T1000 (cell line): ENCODE measurements at regions not wholly inside any gene's neighbourhood (a gene's known extent, or its start where the extent isn't known, plus 50 kb on each side); places are given as distances from the start of the nearest gene placed in this dataset.

Experiments used
- DNase-seq: peaks from one replicate; lab custom pipeline; 2025; ENCODE audit warnings: mixed read lengths; lab: John Stamatoyannopoulos, UW

- no peak for DNase-seq
Measured at GRCh38 chr22:49031746-49032330, 795.8 kb downstream of the BRD1 start.

DNA sequence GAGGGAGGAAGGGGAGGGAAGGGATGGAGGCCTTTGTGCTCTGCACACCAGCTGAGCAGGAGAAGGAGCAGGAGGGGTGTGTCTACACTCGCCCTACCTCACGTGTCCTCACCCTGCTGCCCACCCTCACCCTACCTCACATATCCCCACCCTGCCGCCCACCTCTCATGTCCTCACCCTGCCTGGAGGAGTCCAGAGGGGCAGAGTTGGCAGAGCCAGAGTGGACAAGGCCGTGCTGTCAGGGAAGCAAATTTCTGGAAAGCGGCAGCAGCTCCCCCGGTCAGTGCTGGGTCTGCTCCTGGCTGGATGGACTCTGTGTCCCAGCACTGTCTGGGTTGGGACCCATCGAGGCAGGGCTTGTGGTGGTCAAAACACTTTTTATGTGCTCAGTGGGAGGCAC lies 799.6 kb downstream of the BRD1 start:
- DNase-seq: no peak

DNA sequence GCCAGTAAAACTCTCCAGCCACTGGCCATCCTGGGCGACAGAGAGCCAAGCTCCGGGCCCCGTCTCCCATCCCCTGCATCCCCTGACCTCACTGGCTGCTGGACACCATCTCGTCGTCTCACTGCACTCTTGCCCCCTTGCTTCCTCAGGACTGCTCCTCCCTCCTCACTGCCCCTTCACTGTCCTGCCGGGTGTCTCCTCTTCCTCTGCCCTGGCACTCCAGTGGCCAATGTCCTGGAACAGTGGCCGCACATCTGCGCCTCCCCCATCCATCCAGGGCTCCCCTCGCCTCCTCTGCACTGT lies 800.4 kb downstream of the BRD1 start:
- no peak for DNase-seq

DNA sequence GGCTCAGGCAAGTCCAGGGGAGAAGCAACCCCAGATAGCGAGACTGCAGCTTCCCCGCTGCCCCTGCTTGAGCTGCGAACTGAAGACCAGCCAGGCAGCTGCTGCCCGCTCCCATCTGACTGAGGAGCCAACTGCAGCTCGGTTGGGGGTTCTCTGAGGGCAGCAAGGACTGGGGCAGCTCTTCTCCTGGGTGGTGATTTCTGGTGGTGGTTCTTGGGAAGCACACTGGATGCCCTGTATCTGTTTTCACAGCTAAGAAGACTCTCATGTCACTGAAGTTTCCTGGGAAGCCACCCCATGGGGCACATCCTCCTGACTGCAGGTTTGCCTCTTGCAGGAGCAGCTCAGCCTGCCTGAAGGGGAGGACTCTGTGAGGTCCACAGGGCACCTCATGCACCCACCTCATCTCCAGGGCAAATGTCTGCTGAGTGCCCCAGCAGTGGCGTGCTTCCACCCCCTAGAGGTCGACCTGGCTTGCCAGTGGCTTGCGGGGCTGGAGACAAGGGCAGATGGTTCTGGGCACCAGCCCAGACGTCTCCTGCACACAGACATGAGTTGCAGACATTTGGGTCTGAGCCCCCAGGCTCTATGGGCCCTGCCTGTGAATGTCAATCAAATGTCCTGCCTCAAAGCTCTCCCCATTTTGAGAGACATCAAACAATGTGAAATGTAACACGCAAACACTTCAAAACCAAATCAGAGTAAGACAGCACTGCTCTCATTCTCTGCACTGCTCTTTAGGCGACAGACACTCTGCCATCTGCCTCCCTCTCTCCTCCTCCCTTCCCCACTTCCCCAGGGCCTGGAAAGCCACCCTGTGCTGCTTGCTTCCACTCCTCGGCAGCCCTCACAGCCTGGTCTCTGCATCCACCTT lies 800.9 kb downstream of the BRD1 start:
- no peak for DNase-seq

DNA sequence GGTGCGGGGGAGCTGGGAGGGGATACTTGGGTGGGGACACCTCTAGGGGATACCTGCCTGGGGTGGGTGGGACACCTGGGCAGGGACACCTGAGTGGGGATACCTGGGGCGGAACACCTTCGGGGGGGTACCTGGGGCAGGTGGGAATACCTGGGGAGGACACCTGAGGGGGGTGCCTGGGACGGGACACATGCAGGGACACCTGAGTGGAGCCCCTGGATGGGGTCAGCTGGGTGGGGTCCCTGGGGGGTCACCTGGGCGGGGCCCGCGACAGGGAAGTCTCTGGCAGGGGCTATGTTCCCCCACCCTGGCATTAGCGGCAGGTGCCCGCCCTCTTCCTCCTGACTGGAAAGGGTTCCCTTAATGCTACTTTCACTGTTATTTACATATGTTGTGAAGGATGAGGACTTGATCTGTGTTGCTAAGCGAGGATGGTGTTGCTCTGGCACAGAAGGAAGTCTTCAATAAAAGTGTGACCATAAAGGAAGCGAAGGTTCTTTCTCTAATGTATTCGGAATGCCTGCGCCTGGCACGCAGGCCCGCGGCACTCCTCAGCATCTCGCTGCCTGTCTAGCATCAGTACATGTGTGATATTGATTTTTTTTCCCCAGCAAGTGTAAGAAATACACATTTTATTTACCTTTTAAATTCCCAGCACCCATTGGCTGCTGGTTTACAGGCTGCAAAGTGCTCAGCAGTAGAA lies 801.7 kb downstream of the BRD1 start:
- no peak for DNase-seq

DNA sequence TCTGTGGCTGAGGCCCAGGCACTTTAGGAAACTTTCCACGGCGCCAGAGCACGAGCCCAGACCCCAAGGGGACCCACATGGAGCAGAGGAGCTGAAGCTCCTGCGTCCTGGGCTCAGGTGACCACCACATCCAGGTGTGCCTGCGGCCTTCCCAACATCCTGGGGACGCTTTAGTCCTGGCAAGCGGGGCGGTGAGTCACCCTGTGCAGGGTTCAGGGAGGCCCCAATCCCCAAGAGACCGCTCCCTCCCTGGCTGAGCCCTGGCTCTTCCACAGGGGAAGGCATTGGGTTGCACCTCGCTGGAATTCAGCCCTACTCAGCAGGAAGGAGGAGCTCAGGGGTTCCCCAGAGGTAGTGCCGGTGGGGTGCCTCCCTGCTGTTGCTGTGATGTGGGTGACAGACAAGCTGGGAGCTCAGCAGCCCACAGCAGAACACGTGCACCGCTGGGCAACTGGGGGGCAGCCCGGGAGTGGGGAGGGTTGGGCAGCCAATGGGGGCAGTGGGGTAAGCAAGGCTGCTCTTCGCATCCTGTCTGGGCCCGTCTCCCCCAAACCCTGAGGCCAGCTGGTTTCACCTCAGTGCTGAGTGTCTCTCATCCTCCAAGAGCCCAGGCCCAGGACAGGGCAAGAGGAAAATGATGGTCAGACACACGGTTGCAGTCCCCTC lies 802.8 kb downstream of the BRD1 start:
- no peak for DNase-seq

- DNase-seq: no peak
Measured at GRCh38 chr22:49023879-49024774, 803.5 kb downstream of the BRD1 start.

GRCh38 chr22:49023161-49023878 lies 804.4 kb downstream of the BRD1 start:
- DNase-seq: no peak

- DNase-seq: no peak
Measured at GRCh38 chr22:49022816-49023160, 804.9 kb downstream of the BRD1 start.

DNA sequence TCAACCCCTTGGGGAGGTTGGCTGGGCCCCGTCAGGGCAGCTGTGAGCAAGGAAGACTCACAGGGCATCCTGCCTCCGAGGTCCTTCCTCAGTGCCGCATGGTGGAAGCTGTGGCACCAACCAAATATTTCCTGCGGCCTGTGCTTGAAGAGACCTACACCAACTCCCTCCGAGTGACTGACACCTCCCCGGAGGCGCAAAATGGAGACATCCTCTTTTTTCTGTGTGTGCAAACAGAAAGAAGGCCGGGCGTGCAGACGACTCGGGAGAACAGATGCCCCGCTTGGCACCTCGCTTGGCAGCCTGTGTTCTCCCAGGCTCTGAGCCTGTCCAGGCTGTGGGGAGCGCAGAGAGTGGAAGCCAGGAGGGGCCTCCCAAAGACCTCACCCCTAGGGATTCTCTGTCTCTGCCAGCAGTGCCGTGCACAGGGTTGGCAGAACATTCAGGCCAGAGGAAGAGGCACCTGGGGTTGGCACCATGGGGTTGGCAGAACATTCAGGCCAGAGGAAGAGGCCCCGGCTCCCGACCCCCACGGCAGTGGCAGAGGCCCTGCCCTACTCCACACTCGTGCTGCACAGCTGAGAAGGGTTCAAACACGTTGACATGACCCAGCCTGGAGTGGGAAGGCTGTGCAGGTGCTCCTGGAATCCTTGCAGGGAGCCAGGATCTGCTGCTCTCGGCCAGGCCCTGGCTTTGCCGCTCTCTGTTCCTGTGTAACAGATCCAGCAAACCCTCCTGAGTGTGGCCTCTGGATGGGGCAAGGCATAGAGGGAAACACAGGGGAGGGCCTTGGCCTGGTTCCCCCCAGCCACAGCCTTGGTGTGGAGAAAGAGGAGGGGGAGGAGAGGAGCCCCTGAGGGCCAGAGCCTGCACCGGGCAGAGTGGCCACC lies 805.5 kb downstream of the BRD1 start:
- DNase-seq: no peak

GRCh38 chr22:49021131-49021925 lies 806.3 kb downstream of the BRD1 start:
- DNase-seq: no peak

DNA sequence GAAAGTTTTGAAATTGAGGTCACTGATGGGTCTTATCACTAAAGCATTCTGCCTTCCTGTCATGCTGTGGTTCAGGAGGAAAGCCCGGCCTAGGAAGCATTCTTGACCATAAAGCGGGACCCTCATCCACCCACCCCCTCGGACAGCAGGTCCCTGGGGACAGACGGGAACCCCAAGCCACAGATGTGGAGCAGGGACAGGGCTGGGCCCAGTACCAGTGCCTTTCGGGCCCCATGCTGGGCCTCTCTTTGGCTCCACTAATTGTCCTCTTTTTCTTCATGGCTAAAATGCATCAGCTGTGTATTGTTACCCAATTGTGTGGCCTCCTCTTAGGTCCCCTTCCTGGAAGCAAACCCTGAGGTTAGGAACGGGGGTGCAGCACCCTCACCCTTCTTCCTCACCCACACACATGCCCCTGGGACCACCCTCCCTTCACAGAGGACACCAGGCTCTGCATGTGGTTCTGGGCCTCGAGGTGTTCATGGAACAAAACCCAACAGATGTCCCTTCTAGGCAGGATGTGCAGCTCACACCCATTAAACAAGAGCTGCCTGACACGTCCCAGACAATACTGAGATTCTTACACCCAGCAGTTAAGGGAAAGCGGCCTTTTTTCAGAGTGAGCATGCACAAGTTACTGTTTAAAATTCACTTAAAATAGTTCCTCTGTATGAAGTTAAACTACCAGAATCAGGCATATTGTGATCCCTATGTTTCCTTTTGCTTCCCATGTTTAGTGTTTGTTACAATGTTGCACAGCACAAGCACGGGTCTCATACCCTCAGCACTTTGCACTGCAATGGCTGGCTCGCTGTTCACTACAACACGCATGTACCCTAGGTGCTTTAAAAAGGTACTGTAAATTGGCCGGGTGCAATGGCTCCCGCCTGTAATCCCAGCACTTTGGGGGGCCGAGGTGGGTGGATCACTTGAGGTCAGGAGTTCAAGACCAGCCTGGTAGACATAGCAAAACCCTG lies 807.6 kb downstream of the BRD1 start:
- DNase-seq: no peak

DNA sequence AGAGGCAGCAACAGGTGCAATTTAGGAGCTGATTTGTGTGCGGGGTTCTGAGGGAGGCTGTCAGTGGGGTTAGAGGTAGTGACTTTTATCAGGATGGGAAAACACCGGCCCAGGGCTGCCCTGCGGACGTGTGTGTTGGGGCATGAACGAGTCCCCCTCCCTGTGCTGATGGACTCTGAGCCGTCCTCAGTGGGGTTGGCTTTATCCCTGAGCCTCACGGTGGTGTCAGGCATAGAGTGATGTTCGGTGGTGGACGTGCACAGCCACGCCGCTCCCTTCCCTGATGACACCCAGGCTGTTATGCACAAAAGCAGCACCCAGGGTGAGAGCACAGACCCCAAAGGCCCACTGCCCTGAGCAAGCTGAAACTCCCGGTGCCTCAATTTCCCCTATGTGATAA lies 809.1 kb downstream of the BRD1 start:
- no peak for DNase-seq

DNA sequence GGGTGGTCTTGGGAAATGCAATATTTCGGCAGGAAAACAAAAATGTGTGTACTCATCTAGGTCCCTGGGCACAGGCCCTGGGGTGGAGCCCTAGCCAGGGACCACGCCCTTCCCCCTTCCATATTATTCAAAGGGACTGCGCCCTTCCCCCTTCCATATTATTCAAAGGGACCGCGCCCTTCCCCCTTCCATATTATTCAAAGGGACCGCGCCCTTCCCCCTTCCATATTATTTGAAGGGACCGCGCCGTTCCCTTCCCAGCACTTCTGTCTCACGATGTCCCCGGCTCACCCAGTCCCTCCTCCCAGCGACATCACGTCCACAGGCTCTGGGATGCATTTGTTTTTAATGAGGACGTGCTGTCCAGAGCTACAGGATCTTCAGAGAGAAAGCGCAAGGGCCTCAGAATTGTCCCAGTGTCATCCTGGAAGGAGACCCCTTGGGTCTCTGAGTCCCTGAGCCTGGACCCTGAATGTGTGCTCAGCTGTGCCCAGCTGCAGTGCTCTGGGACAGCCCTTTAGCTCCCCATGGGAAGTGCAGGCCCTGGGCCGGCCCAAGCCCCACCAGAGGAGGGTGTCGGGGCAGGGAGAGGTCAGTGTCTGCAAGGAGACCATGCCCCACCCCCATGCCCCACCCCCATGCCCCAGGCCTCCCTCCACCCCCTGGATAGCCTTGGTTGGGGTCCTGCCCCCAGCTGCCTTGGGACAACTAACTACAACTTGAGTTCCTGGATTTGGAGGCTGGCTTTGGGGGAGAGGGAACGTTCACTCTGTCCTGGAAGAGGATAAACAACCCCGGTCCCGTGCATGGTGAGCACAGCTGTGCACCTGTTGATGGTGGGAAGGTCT lies 810.0 kb downstream of the BRD1 start:
- no peak for DNase-seq

- no peak for DNase-seq
Measured at GRCh38 chr22:49016909-49017481, 810.7 kb downstream of the BRD1 start.

DNA sequence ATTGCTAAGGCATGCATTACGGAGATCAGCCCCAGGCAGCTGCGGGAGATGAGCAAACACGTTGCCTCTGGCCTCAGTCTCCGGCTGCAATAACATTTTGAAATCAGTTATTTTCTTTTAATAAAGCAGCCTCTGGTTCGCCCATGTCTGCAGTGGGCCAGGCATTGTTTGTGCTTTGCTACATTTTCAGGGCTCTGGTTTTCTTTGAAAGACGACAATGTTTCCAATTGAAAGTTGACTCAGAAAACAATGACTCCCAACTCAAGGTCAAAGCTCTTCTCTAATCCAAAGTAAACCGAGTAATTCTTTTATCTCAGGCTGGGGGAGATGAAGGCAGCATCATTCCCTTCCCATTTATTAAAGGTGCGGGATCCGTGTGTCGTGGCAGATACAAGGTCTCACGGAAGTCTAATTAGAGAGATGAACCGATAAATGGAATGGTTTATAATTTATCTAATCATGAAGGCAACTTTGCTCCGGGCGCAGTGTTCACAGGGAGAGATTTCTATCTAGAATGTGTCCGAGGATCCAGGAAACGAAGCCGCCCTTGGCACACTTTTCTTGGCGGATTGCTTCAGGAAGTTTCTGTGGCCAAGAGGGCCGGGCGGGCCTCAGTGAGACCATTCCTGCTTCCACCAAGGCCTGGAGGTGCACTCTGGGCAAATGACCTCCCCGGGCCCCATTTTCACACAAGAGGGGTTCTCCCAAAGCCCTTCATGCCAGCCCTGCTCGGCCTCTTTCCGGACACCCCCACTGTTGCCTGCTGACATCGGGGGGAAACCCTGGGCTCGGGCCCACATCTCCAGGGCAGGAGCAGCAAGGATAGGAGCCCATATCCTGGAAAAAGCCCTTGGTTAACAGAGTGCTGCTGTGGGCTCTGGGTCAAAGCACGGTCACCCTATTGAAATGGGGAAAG lies 811.4 kb downstream of the BRD1 start:
- DNase-seq: no peak
